ENCODE measurements at regions not wholly inside any gene's neighbourhood (a gene's known extent, or its start where the extent isn't known, plus 50 kb on each side); places are given as distances from the start of the nearest gene placed in this dataset.

DNA sequence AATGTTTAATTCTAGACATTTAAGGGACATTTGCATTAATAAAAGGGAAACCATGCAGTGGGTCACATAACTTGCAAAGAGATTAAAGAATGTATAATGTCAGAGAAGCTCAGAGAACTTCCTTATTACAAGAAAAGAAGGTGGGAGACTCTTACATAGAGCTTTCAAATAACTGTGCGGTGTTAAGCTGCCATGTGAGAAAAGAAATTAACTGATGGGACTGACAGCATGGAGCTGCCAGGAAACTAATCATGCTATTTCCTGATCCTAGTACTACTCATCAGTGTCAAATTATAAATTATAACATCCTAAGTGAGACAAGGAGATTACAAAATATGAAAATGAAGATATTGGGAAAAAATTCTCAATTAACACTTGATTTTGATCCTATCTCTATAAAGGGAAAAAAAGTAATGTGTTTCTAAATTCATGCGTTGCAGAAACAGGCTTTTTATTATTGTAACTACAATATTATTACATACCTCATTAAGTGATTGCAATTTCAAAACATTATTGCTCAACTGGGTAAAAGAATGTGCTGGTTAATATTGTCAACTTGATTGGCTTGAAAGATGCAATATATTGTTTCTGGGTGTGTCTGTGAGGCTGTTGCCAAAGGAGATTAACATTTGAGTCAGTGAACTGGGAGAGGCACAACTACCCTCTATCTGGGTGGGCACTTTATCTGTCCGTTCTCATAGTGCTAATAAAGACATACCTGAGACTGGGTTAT, 609.5 kb upstream of the NUDT12 start:
- Histone ChIP-seq H3K27ac (ENCODE audit: low read depth in 1 of 2, low read length in 1 of 2) (no peak overlapping the region), H3K4me1 (ENCODE audit: control insufficient read depth in 5 of 5, insufficient read depth in 5 of 5, low read length in 5 of 5) (no peaks in the 10 kb centered on the region), H3K36me3 (ENCODE audit: control insufficient read depth in 4 of 4, insufficient read depth in 4 of 4, low read length in 4 of 4) (no peaks in the 10 kb centered on the region), H3K27me3 (ENCODE audit: control insufficient read depth in 3 of 3, insufficient read depth in 3 of 3, low read length in 2 of 3) (no peaks in the 10 kb centered on the region), H3K9ac (ENCODE audit: insufficient read depth in 1 of 2, low read length in 2 of 2) (no peak overlapping the region), H3K9me3 (ENCODE audit: control insufficient read depth in 4 of 4, insufficient read depth in 3 of 4, low read length in 3 of 4) (no peaks in the 10 kb centered on the region), H3K4me3 (no peak overlapping the region)
- TF ChIP-seq, protein P1, sequence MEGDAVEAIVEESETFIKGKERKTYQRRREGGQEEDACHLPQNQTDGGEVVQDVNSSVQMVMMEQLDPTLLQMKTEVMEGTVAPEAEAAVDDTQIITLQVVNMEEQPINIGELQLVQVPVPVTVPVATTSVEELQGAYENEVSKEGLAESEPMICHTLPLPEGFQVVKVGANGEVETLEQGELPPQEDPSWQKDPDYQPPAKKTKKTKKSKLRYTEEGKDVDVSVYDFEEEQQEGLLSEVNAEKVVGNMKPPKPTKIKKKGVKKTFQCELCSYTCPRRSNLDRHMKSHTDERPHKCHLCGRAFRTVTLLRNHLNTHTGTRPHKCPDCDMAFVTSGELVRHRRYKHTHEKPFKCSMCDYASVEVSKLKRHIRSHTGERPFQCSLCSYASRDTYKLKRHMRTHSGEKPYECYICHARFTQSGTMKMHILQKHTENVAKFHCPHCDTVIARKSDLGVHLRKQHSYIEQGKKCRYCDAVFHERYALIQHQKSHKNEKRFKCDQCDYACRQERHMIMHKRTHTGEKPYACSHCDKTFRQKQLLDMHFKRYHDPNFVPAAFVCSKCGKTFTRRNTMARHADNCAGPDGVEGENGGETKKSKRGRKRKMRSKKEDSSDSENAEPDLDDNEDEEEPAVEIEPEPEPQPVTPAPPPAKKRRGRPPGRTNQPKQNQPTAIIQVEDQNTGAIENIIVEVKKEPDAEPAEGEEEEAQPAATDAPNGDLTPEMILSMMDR (IDR thresholded peaks at IDR 0.05; ENCODE audit: control extremely low read depth, extremely low read depth) = no peak
- DNase-seq (peak in 1 of 3 donors; percentile 22), ATAC-seq (ENCODE audit: insufficient read depth, low FRiP score) (no peak)
- 79 to 84% methylated on average over 3 of the region's 3 CpGs for WGBS, 2 donors

DNA sequence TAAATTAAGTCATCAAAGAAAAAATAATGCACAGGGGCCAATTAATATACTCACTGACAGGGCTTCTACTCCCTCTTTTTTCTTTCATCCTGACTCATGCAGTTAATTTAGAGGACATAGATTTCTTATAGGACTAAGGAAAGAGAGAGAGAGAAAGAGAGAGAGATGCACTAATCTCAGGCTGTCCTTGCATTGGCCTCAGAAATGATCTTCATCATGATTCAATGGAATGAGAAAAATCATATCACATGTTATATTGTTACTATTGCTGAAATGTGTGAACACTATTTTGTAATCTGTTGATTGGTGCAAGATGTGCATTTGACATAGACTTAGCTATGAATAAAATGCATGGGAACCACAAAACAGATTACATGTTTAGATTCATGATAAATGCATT, 608.3 kb upstream of the NUDT12 start:
- Histone ChIP-seq H3K36me3 (ENCODE audit: control insufficient read depth in 4 of 4, insufficient read depth in 4 of 4, low read length in 4 of 4) (no peaks in the 10 kb centered on the region), H3K4me1 (ENCODE audit: control insufficient read depth in 5 of 5, insufficient read depth in 5 of 5, low read length in 5 of 5) (no peaks in the 10 kb centered on the region), H3K27me3 (ENCODE audit: control insufficient read depth in 3 of 3, insufficient read depth in 3 of 3, low read length in 2 of 3) (no peaks in the 10 kb centered on the region), H3K27ac (ENCODE audit: low read depth in 1 of 2, low read length in 1 of 2) (no peak overlapping the region), H3K9me3 (ENCODE audit: control insufficient read depth in 4 of 4, insufficient read depth in 3 of 4, low read length in 3 of 4) (no peaks in the 10 kb centered on the region), H3K9ac (ENCODE audit: insufficient read depth in 1 of 2, low read length in 2 of 2) (no peak overlapping the region), H3K4me3 (no peak overlapping the region)
- DNase-seq = no peak
- ATAC-seq (ENCODE audit: insufficient read depth, low FRiP score) = no peak
- TF ChIP-seq, protein P1 (IDR thresholded peaks at IDR 0.05; ENCODE audit: control extremely low read depth, extremely low read depth) = no peak

DNA sequence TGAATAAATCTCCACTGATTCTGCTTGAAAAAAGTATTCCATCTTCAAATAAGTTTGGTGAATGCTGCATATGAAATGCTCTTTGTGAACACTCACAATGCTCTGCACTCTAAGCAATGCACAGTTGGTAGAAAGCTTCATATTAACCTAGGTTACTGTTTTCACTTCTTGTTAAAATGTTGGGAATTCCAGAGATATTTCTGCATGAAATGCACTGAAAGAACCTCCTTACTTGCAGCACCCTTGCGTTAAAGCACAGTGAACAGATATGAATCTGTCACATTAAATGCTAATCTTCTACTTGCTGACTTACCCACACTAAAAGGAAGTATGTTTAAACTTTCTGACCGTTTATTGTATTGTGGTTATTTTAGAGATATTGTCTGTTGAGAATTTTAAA, 584.1 kb upstream of the NUDT12 start:
- no peak overlapping the region for H3K9ac ChIP-seq (ENCODE audit: insufficient read depth in 1 of 2, low read length in 2 of 2)
- H3K4me1 ChIP-seq (ENCODE audit: control insufficient read depth in 5 of 5, insufficient read depth in 5 of 5, low read length in 5 of 5) = peaks cover 0 to 12% (median 0%) of the 10 kb centered on the region in 5 donors
- ATAC-seq (ENCODE audit: insufficient read depth, low FRiP score) (no peak), DNase-seq (peak in 2 of 3 donors; percentile 11)
- 28 to 32% methylated on average over 2 of the region's 2 CpGs for WGBS, 2 donors
- H3K27ac ChIP-seq (ENCODE audit: low read depth in 1 of 2, low read length in 1 of 2) = no peak overlapping the region
- TF ChIP-seq, protein P1 (IDR thresholded peaks at IDR 0.05; ENCODE audit: control extremely low read depth, extremely low read depth) = no peak
- no peak overlapping the region for H3K4me3 ChIP-seq
- H3K36me3 ChIP-seq (ENCODE audit: control insufficient read depth in 4 of 4, insufficient read depth in 4 of 4, low read length in 4 of 4) = no peaks in the 10 kb centered on the region
- H3K27me3 ChIP-seq (ENCODE audit: control insufficient read depth in 3 of 3, insufficient read depth in 3 of 3, low read length in 2 of 3) = no peaks in the 10 kb centered on the region
- H3K9me3 ChIP-seq (ENCODE audit: control insufficient read depth in 4 of 4, insufficient read depth in 3 of 4, low read length in 3 of 4) = peaks cover 0 to 3% (median 0%) of the 10 kb centered on the region in 4 donors

DNA sequence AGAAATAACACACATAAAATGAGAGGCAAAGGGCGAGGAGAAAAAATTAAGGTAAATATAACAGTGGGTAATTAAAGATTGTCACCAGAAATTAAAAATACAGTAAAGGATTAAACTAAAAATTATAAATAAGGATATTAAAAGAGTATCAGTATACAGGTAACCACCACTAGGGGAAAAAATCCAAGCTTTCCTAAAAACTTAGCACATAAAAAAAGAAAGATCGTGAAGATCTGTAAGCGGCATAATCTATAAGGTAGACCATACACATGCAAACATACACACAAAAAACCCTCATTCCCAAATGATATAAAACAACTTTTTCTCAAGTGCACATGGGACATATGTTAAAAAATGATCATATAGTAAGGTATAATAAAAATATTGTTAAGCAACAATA, 577.3 kb upstream of the NUDT12 start:
- Histone ChIP-seq H3K9ac (ENCODE audit: insufficient read depth in 1 of 2, low read length in 2 of 2) (no peak overlapping the region), H3K4me3 (no peak overlapping the region), H3K9me3 (ENCODE audit: control insufficient read depth in 4 of 4, insufficient read depth in 3 of 4, low read length in 3 of 4) (no peaks in the 10 kb centered on the region), H3K4me1 (ENCODE audit: control insufficient read depth in 5 of 5, insufficient read depth in 5 of 5, low read length in 5 of 5) (no peaks in the 10 kb centered on the region), H3K27ac (ENCODE audit: low read depth in 1 of 2, low read length in 1 of 2) (no peak overlapping the region), H3K36me3 (ENCODE audit: control insufficient read depth in 4 of 4, insufficient read depth in 4 of 4, low read length in 4 of 4) (no peaks in the 10 kb centered on the region), H3K27me3 (ENCODE audit: control insufficient read depth in 3 of 3, insufficient read depth in 3 of 3, low read length in 2 of 3) (no peaks in the 10 kb centered on the region)
- TF ChIP-seq, protein P1 (IDR thresholded peaks at IDR 0.05; ENCODE audit: control extremely low read depth, extremely low read depth) = no peak
- WGBS, 2 donors = 90 to 91% methylated on average over 3 of the region's 3 CpGs
- DNase-seq = no peak
- ATAC-seq (ENCODE audit: insufficient read depth, low FRiP score) = no peak
